ENCODE measurements at regions not wholly inside any gene's neighbourhood (a gene's known extent, or its start where the extent isn't known, plus 50 kb on each side); places are given as distances from the start of the nearest gene placed in this dataset.
"Not testable (repeated sequence)": the region's sequence is repeated elsewhere in the genome, so short reads cannot be mapped to it uniquely, and the experiment has no call there.

DNA sequence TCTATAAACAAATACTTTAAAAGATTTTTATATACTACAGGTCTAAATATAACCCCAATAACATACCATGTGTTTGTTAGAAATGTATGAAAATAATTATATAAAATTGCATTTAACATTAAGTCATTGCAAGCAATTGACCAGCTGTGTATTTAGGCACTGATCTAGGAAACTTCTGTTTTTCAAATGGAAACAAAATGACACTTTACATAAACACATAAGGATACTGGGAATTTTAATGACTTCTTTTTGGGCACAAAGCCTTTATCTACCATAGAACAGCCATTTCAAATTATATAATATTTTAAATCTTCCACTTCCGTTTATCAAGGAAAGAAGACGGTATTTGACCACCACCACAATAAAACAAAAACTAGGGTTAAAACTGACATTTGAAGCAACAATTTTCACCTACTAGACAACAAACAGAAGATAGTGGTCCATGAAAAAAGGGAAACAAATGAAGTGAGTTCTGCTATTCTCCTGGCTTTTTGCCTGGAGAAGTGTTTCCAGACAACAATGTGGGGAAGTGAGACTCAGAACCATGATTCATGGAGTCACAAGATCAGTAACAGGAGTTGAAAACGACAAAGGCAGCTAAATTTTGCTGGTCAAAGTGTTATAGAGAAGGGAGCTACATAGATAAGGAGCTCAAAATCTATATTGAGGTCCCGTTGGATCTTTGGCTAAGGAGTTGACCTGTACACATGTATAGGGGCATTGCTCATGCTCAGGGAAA, 475.1 kb downstream of the TRHDE start:
- in situ Hi-C loops (cut with MboI; ENCODE audit: low pct_unique_long_range_greater_than_20kb, low sequenced_read_pairs, unreplicated experiment) = no loop called here

DNA sequence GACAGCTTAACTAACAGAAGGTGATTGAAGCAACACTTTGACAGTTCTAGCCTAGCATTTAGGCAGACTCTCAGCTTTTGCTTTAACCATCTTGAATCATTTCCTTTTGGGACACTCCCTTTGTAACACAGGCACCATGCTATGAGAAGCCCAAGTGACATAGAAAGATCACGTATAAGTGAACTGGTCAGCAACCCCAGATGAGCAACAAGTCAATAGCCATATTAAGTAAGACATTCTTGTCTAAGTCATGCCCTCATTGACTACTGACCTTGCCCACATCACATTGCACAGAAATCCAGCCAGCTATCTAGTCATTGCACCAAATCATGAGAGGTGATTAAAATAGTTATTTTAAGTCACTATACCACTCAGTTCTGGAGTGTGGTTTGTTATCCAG, 476.8 kb downstream of the TRHDE start:
- TF ChIP-seq, protein P1, sequence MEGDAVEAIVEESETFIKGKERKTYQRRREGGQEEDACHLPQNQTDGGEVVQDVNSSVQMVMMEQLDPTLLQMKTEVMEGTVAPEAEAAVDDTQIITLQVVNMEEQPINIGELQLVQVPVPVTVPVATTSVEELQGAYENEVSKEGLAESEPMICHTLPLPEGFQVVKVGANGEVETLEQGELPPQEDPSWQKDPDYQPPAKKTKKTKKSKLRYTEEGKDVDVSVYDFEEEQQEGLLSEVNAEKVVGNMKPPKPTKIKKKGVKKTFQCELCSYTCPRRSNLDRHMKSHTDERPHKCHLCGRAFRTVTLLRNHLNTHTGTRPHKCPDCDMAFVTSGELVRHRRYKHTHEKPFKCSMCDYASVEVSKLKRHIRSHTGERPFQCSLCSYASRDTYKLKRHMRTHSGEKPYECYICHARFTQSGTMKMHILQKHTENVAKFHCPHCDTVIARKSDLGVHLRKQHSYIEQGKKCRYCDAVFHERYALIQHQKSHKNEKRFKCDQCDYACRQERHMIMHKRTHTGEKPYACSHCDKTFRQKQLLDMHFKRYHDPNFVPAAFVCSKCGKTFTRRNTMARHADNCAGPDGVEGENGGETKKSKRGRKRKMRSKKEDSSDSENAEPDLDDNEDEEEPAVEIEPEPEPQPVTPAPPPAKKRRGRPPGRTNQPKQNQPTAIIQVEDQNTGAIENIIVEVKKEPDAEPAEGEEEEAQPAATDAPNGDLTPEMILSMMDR (IDR thresholded peaks at IDR 0.05; ENCODE audit: extremely low read depth, insufficient read depth, missing control alignments) = no peak
- in situ Hi-C loops (cut with MboI; ENCODE audit: low pct_unique_long_range_greater_than_20kb, low sequenced_read_pairs, unreplicated experiment) = no loop called here
- no peak for DNase-seq (ENCODE audit: low spot score)

More for the DNA sequence above, 475.1 kb downstream of the TRHDE start:
- TF ChIP-seq, protein P1 (IDR thresholded peaks at IDR 0.05; ENCODE audit: extremely low read depth, insufficient read depth, missing control alignments) = no peak
- no peak for DNase-seq (ENCODE audit: low spot score)

DNA sequence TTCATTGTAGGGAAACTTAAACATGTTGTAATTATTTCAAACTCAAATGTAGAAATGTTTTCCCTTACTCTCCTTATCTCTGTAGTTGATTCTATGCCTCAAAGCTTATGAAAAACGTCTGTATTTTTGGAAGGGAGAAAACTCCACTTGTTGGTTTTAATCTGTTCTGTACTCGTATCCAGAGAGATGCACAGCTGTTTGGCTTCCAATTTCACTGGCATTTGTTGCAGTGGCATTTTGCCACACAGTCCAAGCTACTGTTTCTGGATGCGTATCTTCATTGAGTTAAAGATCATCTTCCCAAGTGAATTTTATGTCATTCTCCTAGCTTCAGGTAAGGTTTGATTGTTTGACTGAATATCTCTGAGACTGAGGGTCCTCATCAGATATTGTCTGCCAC, 481.4 kb downstream of the TRHDE start:
- TF ChIP-seq, protein P1 (IDR thresholded peaks at IDR 0.05; ENCODE audit: extremely low read depth, insufficient read depth, missing control alignments) = no peak
- DNase-seq (ENCODE audit: low spot score) = no peak
- in situ Hi-C loops (cut with MboI; ENCODE audit: low pct_unique_long_range_greater_than_20kb, low sequenced_read_pairs, unreplicated experiment) = no loop called here

DNA sequence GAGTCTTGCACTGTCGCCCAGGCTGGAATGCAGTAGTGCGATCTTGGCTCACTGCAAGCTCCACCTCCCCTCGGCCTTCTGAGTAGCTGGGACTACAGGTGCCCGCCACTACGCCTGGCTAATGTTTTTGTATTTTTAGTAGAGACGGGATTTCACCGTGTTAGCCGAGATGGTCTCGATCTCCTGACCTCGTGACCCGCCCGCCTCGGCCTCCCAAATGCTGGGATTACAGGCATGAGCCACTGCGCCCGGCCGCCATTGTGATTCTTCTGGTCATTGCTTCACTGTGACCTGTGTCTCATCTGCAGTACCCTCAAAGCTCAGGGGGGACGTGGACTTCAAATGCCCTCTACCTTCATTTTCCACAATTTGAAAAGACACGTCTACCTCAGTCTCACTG, 481.9 kb downstream of the TRHDE start:
- in situ Hi-C loops (cut with MboI; ENCODE audit: low pct_unique_long_range_greater_than_20kb, low sequenced_read_pairs, unreplicated experiment); DNase-seq (ENCODE audit: low spot score): not testable (repeated sequence)

DNA sequence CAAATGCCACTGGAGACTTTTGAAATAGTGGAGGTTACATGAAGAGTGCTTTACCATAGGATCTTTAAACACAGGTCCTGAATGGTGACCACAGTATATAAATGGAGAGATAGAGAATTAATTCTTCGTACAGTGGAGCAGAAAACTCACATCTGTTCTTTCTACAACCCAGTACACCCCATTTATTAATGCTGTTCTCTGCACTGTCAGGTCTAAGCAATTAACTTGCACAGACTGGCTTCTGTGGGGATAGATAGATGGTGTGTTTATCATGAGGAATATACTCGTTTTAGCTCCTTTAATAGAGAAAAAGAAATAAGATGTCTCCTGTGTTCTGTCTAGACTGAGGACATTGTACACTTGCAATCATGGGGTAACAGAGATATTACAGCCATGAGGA, 494.3 kb downstream of the TRHDE start:
- DNase-seq (ENCODE audit: low spot score) = no peak
- in situ Hi-C loops (cut with MboI; ENCODE audit: low pct_unique_long_range_greater_than_20kb, low sequenced_read_pairs, unreplicated experiment) = no loop called here
- TF ChIP-seq, protein P1 (IDR thresholded peaks at IDR 0.05; ENCODE audit: extremely low read depth, insufficient read depth, missing control alignments) = no peak

DNA sequence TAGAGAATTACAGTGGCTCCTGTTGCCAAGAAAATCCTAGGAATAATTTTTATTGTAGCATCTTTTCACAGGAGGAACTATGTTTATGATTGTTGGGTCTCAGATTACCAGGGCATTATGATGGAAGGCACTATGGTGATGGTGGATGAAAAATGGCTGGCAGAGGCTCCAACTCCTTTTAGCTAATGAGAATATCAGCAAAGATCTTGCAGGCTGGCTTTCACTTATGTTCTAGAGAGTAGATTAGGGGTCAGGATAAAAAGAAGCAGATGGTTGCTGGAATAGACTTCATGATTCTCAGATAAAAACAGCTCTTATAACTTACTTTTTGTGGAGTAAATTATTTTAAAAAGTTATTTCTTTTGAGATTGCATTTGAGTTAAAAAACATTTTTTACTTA, 501.9 kb downstream of the TRHDE start:
- TF ChIP-seq, protein P1 (IDR thresholded peaks at IDR 0.05; ENCODE audit: extremely low read depth, insufficient read depth, missing control alignments) = no peak
- no peak for DNase-seq (ENCODE audit: low spot score)
- in situ Hi-C loops (cut with MboI; ENCODE audit: low pct_unique_long_range_greater_than_20kb, low sequenced_read_pairs, unreplicated experiment) = no loop called here

DNA sequence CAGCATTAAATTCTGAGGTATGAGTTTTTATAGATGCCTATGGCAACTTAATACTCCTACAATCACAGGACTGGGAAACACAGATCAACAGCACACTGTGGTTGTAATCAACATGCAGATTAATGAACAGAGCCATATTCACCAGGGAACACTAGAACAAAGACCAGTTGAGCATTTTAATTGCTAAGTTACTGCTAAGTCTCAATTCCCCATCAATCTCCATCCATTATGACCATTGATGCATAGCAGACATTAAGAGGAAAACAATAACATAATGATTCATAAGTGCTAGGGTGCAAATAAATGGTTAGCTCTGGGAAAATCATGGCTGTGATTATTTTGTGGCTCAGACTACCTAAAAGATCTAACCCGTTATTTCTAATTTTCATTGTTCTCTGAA, 505.6 kb downstream of the TRHDE start:
- in situ Hi-C loops (cut with MboI; ENCODE audit: low pct_unique_long_range_greater_than_20kb, low sequenced_read_pairs, unreplicated experiment) = no loop called here
- TF ChIP-seq, protein P1 (IDR thresholded peaks at IDR 0.05; ENCODE audit: extremely low read depth, insufficient read depth, missing control alignments) = no peak
- no peak for DNase-seq (ENCODE audit: low spot score)

All from GM13977 (cell line).